ENCODE measurements at regions not wholly inside any gene's neighbourhood (a gene's known extent, or its start where the extent isn't known, plus 50 kb on each side); places are given as distances from the start of the nearest gene placed in this dataset.

- TF ChIP-seq, protein P1, sequence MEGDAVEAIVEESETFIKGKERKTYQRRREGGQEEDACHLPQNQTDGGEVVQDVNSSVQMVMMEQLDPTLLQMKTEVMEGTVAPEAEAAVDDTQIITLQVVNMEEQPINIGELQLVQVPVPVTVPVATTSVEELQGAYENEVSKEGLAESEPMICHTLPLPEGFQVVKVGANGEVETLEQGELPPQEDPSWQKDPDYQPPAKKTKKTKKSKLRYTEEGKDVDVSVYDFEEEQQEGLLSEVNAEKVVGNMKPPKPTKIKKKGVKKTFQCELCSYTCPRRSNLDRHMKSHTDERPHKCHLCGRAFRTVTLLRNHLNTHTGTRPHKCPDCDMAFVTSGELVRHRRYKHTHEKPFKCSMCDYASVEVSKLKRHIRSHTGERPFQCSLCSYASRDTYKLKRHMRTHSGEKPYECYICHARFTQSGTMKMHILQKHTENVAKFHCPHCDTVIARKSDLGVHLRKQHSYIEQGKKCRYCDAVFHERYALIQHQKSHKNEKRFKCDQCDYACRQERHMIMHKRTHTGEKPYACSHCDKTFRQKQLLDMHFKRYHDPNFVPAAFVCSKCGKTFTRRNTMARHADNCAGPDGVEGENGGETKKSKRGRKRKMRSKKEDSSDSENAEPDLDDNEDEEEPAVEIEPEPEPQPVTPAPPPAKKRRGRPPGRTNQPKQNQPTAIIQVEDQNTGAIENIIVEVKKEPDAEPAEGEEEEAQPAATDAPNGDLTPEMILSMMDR (optimal IDR thresholded peaks at IDR 0.05 in 1 of 3, IDR thresholded peaks at IDR 0.05 in 1 of 3, conservative IDR thresholded peaks at IDR 0.05 in 1 of 3; ENCODE audit: extremely low read depth in 1 of 3, insufficient read depth in 2 of 3, low read length in 3 of 3): no peak
- TF ChIP-seq EZH2 (IDR thresholded peaks at IDR 0.05; ENCODE audit: low read length): no peak
These were observed 173.7 kb upstream of the ZNF507 start for GRCh38 chr19:32171719-32172151.

Measured in keratinocyte (primary cell).